COLO829 (cell line): ENCODE measurements at regions not wholly inside any gene's neighbourhood (a gene's known extent, or its start where the extent isn't known, plus 50 kb on each side); places are given as distances from the start of the nearest gene placed in this dataset.
A peak's percentile ranks its signal among the peaks of the same experiment; 100 is the strongest.

Experiments used
- DNase-seq: peaks from one replicate; pipeline ENCODE4 v3.0.0; 2012; ENCODE audit warnings: low spot score

- no peak for DNase-seq
These were observed 288.8 kb upstream of the SOX11 start for GRCh38 chr2:5403392-5403791.

- no peak for DNase-seq
These were observed 282.2 kb upstream of the SOX11 start for GRCh38 chr2:5409898-5410381.

- peak; percentile 11 for DNase-seq
These were observed 281.0 kb upstream of the SOX11 start for GRCh38 chr2:5410991-5411700.

- DNase-seq = no peak
These were observed 280.2 kb upstream of the SOX11 start for GRCh38 chr2:5412001-5412400.

- no peak for DNase-seq
These were observed 258.3 kb upstream of the SOX11 start for GRCh38 chr2:5433855-5434254.

- no peak for DNase-seq
These were observed 254.8 kb upstream of the SOX11 start for GRCh38 chr2:5437375-5437774.

GRCh38 chr2:5440174-5440573, 252.0 kb upstream of the SOX11 start:
- DNase-seq = no peak

- DNase-seq = no peak
These were observed 249.4 kb upstream of the SOX11 start for GRCh38 chr2:5442736-5443135.

- DNase-seq = no peak
These were observed 248.0 kb upstream of the SOX11 start for GRCh38 chr2:5444168-5444567.

GRCh38 chr2:5444854-5445253, 247.3 kb upstream of the SOX11 start:
- no peak for DNase-seq

- DNase-seq = no peak
These were observed 242.3 kb upstream of the SOX11 start for GRCh38 chr2:5449867-5450266.

- peak; percentile 25 for DNase-seq
These were observed 238.7 kb upstream of the SOX11 start for GRCh38 chr2:5453220-5454050.

GRCh38 chr2:5454051-5454390, 238.2 kb upstream of the SOX11 start:
- DNase-seq = no peak

- no peak for DNase-seq
These were observed 233.1 kb upstream of the SOX11 start for GRCh38 chr2:5459041-5459440.

- DNase-seq = no peak
These were observed 227.5 kb upstream of the SOX11 start for GRCh38 chr2:5464657-5465056.

- DNase-seq = no peak
These were observed 226.3 kb upstream of the SOX11 start for GRCh38 chr2:5465859-5466258.

GRCh38 chr2:5467178-5467905, 224.8 kb upstream of the SOX11 start:
- DNase-seq = no peak

- DNase-seq = no peak
These were observed 219.5 kb upstream of the SOX11 start for GRCh38 chr2:5472673-5473072.

GRCh38 chr2:5473635-5474034, 218.5 kb upstream of the SOX11 start:
- no peak for DNase-seq

GRCh38 chr2:5474716-5475115, 217.5 kb upstream of the SOX11 start:
- DNase-seq = no peak

- no peak for DNase-seq
These were observed 212.8 kb upstream of the SOX11 start for GRCh38 chr2:5479265-5479928.

GRCh38 chr2:5482929-5483331, 209.3 kb upstream of the SOX11 start:
- DNase-seq = no peak
